ENCODE measurements at regions not wholly inside any gene's neighbourhood (a gene's known extent, or its start where the extent isn't known, plus 50 kb on each side); places are given as distances from the start of the nearest gene placed in this dataset.

GRCh38 chr3:70464465-70464864 lies 152.0 kb upstream of the MDFIC2 start:
- TF ChIP-seq CTCF (conservative IDR thresholded peaks at IDR 0.05; ENCODE audit: low read length), result no peak
- no peak for TF ChIP-seq EZH2phosphoT487 (IDR thresholded peaks at IDR 0.05; ENCODE audit: borderline replicate concordance, low read depth, low read length)

Measured in OCI-LY7 (cell line).